GM04504 (cell line): ENCODE measurements at regions not wholly inside any gene's neighbourhood (a gene's known extent, or its start where the extent isn't known, plus 50 kb on each side); places are given as distances from the start of the nearest gene placed in this dataset.

ENCODE experiments used
- DNase-seq: peaks from one replicate; pipeline ENCODE4 v3.0.0-alpha.2; 2012; ENCODE audit warnings: low read depth

DNA sequence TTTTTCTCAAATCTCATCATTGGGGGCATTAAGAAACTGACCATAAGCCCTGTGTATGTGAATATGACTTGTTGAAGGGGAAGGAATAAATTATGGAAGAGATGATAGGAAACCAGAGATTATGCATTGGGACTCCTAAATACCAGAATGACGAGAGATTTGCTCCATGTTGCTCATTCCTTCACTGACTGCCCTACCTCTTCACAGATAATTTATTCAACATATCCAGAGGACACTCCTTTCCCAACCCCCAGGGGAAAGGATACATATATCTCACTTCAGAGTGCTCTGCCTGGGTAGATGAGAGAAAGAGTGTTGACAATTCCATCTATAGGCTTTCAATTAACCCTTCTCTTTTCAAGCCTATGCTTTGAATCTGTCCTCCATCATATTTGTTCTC is 145.3 kb upstream of the RHOBTB1 start:
- no peak for DNase-seq

DNA sequence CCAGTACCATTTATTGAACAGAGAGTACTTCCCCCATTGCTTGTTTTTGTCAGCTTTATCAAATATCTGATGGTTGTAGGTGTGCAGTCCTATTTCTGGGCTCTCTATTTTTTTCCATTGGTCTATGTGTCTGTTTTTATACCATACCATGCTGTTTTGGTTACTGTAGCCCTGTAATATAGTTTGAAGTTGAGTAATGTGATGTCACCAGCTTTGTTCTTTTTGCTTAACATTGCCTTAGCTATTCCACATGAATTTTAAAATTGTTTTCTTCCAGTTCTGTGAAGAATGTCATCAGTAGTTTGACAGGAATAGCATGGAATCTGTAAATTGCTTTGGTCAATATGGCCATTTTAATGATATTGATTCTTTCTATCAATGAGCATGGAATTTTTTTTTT is 140.5 kb upstream of the RHOBTB1 start:
- no peak for DNase-seq

DNA sequence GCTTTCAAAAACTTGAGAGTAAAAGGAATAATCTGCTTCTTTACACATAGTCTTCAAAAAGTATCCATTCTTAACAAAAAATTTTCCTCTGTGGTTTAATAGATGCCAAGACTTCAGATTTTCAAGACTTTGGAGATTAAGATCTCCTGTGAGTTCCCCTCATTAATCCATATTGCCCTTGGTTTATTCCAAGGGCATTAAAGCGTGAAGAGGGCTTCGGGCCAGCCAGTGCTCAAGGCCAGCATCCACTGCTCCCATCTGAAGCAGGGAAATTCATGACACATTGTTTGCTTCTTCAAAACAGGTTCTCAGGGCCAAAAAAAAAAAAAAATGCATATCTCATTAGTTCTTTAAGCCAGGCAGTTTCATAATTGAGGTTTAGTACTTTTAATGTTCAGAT is 137.3 kb upstream of the RHOBTB1 start:
- no peak for DNase-seq

GRCh38 chr10:61078542-61079275 is 134.7 kb upstream of the RHOBTB1 start:
- peak; percentile 1 for DNase-seq

- DNase-seq = no peak
Measured at GRCh38 chr10:61076572-61077114, 132.7 kb upstream of the RHOBTB1 start.

GRCh38 chr10:61073391-61073790 is 129.4 kb upstream of the RHOBTB1 start:
- DNase-seq = no peak

DNA sequence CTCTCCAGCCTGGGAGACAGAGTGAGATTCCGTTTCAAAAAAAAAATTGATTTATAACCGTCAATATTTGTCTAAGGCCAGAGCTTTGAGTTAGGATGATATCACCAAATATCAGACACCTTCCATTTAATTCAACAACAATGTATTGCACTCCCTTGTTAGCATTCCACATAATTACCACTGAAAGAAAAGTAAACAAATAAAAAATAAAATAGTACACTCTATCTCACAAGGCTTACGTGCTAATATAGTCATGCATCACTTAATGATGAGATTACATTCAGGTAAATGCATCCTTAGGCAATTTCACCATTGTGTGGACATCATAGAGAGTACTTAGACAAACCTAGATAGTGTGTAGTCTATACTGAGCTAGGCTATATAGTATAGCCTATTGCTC is 127.6 kb upstream of the RHOBTB1 start:
- no peak for DNase-seq

DNA sequence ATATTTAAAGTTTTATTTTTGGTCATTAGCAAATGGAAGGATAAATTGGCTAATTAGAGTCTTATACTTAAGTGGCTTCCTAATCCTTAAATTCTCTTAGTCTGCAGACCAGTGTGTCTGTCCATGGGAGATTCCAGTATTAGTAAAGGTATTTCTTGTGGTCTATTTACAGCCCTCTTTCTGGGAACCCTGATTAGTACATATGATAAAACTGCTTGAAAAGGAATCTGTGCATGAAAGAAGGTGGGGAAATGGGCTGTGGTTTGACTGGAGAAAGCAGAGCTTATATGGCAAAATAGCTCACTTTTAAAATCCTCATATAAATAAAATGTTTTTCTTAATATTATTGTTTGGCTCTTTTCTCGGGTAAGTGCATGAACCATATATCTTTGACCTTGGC is 124.5 kb upstream of the RHOBTB1 start:
- no peak for DNase-seq

DNA sequence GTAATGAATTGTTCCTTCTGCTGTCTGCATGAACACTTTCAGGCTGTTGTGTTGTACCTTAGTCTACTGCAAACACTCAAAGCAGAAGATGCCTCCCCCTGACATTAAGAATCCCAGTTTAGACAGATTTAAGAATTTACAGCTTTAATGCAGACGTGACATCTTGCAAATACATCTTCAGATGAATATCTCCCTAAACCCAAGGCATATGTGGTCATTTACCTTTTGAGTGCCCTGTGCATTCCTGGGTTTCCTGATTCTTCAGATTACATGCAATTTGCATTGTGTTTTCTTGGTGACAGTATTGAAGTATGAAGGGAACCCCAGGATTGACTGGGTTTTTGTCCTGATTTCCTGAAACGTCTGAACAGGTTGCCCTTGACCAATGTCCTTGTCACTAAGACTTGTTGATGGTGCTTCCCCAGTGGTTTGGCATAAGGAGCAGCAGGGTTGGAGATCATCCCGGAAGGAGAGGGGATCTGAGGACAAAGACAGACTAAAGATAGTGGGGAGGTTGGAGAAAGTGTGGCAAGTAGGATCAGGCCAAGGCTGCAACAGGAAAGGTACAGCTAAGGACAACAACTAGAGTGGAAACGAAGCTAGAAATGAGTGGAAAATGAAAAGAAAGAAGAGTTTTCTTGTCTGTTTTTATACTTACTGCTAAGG is 123.8 kb upstream of the RHOBTB1 start:
- DNase-seq = no peak

GRCh38 chr10:61066661-61067344 is 122.8 kb upstream of the RHOBTB1 start:
- DNase-seq = no peak

- DNase-seq = no peak
Measured at GRCh38 chr10:61065051-61065450, 121.1 kb upstream of the RHOBTB1 start.

DNA sequence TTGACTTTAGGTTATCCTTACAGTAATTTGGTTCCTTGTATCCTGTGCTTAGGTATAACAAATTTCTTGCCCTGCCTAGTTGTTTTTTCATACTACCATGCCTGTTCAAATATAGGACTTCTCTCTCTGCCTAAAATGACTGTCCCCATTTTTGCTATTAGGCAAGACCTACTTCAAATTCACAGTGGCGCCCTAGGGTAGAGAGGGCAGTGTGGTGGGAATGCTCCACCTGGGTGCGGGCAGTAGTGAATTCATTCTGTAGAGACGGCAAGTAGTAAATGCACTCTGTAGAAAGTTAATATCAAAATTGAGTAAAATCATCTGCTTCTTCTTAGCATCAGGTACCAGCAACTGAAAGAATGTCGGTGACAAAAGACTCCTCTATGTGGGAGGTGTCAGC is 120.4 kb upstream of the RHOBTB1 start:
- DNase-seq = no peak

GRCh38 chr10:61063901-61064300 is 119.9 kb upstream of the RHOBTB1 start:
- DNase-seq = no peak

- no peak for DNase-seq
Measured at GRCh38 chr10:61063034-61063433, 119.0 kb upstream of the RHOBTB1 start.

DNA sequence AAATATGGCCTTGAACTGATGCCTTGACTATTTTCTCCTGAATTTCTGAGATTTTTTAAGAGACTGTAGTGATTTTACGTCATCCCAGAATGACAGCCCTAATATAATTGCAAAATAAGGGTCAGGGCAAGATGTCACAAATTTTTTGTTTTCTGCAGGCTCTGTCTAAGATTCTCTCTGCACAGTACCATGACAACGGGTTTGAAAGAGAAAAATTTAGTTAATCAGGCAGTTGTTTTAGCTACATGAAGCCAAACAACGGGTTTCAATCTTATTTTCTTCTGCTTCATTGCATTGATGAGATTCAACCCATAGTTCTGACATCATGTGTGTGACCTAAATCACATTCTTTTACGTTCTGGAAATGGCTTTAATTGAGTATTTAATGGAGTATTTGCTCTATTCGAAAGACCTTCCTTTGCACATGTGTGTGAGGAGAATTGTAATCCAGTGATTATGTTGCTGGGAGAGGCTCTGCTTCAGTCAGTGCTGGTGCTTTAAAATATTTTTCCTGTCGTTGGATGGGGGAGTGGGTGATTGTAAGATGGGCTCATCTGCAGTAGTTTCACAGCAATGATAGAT is 118.0 kb upstream of the RHOBTB1 start:
- DNase-seq = no peak

- DNase-seq = no peak
Measured at GRCh38 chr10:61059636-61060035, 115.7 kb upstream of the RHOBTB1 start.

- no peak for DNase-seq
Measured at GRCh38 chr10:61052469-61053205, 108.7 kb upstream of the RHOBTB1 start.

DNA sequence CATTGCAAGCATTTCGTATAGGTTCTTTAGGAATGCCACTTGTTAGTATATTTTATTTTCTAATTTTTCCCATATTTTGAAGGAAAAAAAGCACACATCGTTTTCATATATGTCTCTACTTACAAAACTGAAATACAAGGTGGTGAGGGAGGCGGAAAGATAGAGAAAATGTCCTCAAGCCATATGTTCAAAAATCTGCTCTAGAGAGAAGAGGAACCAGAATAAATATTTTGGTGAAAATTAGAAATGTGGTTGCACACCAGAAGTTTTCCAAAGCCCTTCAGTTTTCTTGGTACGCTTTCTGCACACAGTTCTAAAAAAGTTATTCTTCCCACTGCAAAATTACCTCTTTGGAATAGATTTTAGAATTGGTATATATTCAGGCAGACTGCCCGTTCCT is 107.4 kb upstream of the RHOBTB1 start:
- DNase-seq = no peak

- DNase-seq = no peak
Measured at GRCh38 chr10:61050120-61050745, 106.2 kb upstream of the RHOBTB1 start.

DNA sequence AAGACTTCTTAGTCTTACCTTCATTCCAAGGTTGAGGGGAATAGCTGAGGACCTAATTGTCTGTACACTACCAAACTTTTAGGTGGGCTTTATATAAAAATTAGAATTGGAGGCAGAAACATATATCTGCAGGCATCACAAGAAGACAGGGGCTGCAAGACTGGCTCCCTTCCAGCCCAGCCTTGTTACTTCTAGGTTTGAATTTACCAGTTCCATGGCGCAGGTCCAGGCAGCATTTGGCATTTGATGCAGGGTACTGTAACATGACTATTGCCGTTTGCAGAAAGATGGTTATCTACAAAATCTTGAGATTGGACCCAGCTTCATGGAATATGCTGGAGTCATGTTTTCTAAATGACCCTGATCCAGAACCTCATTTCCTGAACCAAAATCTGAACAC is 105.4 kb upstream of the RHOBTB1 start:
- DNase-seq = no peak

- DNase-seq = no peak
Measured at GRCh38 chr10:61047788-61048560, 104.0 kb upstream of the RHOBTB1 start.
